ENCODE measurements at regions not wholly inside any gene's neighbourhood (a gene's known extent, or its start where the extent isn't known, plus 50 kb on each side); places are given as distances from the start of the nearest gene placed in this dataset.

- Histone ChIP-seq H3K4me3 (replicated peaks in 1 of 2; ENCODE audit: low read depth in 1 of 2, low read length in 2 of 2) (no peak overlapping the region), H3K4me2 (ENCODE audit: low read length) (no peak overlapping the region), H3K9ac (ENCODE audit: low read length) (no peak overlapping the region), H3K9me3 (ENCODE audit: control insufficient read depth in 1 of 2, insufficient read depth in 1 of 2, low read depth in 1 of 2, low read length in 2 of 2) (no peaks in the 10 kb centered on the region), H3K27ac (ENCODE audit: low read depth, low read length) (no peak overlapping the region), H3K9me2 (ENCODE audit: insufficient read depth) (no peaks in the 10 kb centered on the region), H2AFZ (ENCODE audit: low read depth, low read length, poor library complexity, severe bottlenecking) (no peak overlapping the region), H3K27me3 (ENCODE audit: insufficient read depth, low read length) (no peaks in the 10 kb centered on the region), H3K4me1 (ENCODE audit: control insufficient read depth in 1 of 2, insufficient read depth in 2 of 2, low read length in 2 of 2) (no peaks in the 10 kb centered on the region), H4K20me1 (ENCODE audit: insufficient read depth) (no peaks in the 10 kb centered on the region), H3K79me2 (ENCODE audit: insufficient read depth, low read length) (no peaks in the 10 kb centered on the region), H3K36me3 (ENCODE audit: control insufficient read depth in 1 of 2, insufficient read depth in 2 of 2, low read length in 2 of 2) (no peaks in the 10 kb centered on the region)
- no peak for ATAC-seq
- no peak for DNase-seq (ENCODE audit: low read depth, low spot score)
- ChIA-PET RAD21 (ENCODE audit: low non-redundant PET in 1 of 2, low total read pairs in 2 of 2, uncharacterized antibody in 2 of 2, unreplicated experiment in 2 of 2) (no interaction called here), POLR2A (no interaction called here), CTCF (no interaction called here)
- no peak for TF ChIP-seq SRF (IDR thresholded peaks at IDR 0.05; ENCODE audit: low read depth)
- no peak for TF ChIP-seq TCF7L2 (IDR thresholded peaks at IDR 0.05; ENCODE audit: borderline replicate concordance, extremely low read depth, insufficient read depth, insufficient read length)
- no peak for TF ChIP-seq ZFX (IDR thresholded peaks at IDR 0.05)
- no peak for TF ChIP-seq EZH2 (IDR thresholded peaks at IDR 0.05)
- no peak for TF ChIP-seq ELF1 (IDR thresholded peaks at IDR 0.05; ENCODE audit: borderline replicate concordance, low read depth)
- no peak for TF ChIP-seq REST (IDR thresholded peaks at IDR 0.05; ENCODE audit: low read depth)
- no peak for TF ChIP-seq ATF3 (IDR thresholded peaks at IDR 0.05)
- no peak for TF ChIP-seq FOSL1 (IDR thresholded peaks at IDR 0.05; ENCODE audit: low read depth)
- no peak for TF ChIP-seq RAD21 (IDR thresholded peaks at IDR 0.05; ENCODE audit: low read depth)
- TF ChIP-seq EGR1 (IDR thresholded peaks at IDR 0.05; ENCODE audit: low read depth): no peak
- no peak for TF ChIP-seq POLR2A (IDR thresholded peaks at IDR 0.05; ENCODE audit: borderline replicate concordance, extremely low read depth, insufficient read depth, insufficient read length)
- TF ChIP-seq MAX (IDR thresholded peaks at IDR 0.05): no peak
- intact Hi-C loops (cut with micrococcal nuclease): no loop called here
- BruUV-seq (replicated peaks): no TSS peak
These were observed 232.8 kb downstream of the TTLL2 start for GRCh38 chr6:167557675-167558074.

All from HCT116 (cell line).